Gastroesophageal sphincter (tissue), 4 donors: ENCODE measurements at regions not wholly inside any gene's neighbourhood (a gene's known extent, or its start where the extent isn't known, plus 50 kb on each side); places are given as distances from the start of the nearest gene placed in this dataset.

ENCODE experiments used
- ATAC-seq: fragments of 150-250 bp; one replicate; pipeline ENCODE4 v1.9.1; 2016; ENCODE audit warnings: mild to moderate bottlenecking, moderate library complexity
- H3K27ac ChIP-seq, 4 donors: fragments of 200-600 bp; sonication (generic) in 3 of 4; 1 replicate in 3 of 4; 2 replicates in 1 of 4; pipeline ENCODE4 v1.5.1; 2016 to 2019
- H3K27me3 ChIP-seq: fragments of 200-600 bp; sonication (generic); one replicate; pipeline ENCODE4 v1.5.1; 2019
- H3K36me3 ChIP-seq, 2 donors: fragments of 200-600 bp; sonication (generic); one replicate each; pipeline ENCODE4 v1.5.1; 2019; ENCODE audit warnings: control low read depth in 1 of 2
- H3K4me1 ChIP-seq, 3 donors: fragments of 200-600 bp; sonication (generic); 1 replicate in 2 of 3; 2 replicates in 1 of 3; pipeline ENCODE4 v1.5.1; 2016 to 2019; ENCODE audit warnings: control low read depth in 2 of 3
- H3K4me3 ChIP-seq, 2 donors: fragments of 200-600 bp; sonication (generic); one replicate each; pipeline ENCODE4 v1.5.1; 2019; ENCODE audit warnings: mild to moderate bottlenecking in 1 of 2, moderate library complexity in 1 of 2
- H3K9me3 ChIP-seq, 3 donors: fragments of 200-600 bp; sonication (generic); one replicate each; pipeline ENCODE4 v1.5.1; 2017 to 2019; ENCODE audit warnings: control low read depth in 2 of 3
- CTCF ChIP-seq, 4 experiments: fragments of 200-600 bp in 2 of 4; fragments of 450-650 bp in 2 of 4; sonication (generic) in 1 of 4; IDR thresholded peaks; one replicate each; pipeline ENCODE4 v1.5.1; 2017 to 2019; ENCODE audit warnings: antibody characterized with exemption in 4 of 4, mild to moderate bottlenecking in 2 of 4, moderate library complexity in 2 of 4
- EP300 ChIP-seq: sonication (generic); formaldehyde crosslinking; IDR thresholded peaks from one replicate; pipeline ENCODE4 v1.6.1; 2017; ENCODE audit warnings: antibody characterized with exemption, mild to moderate bottlenecking
- POLR2A ChIP-seq, 2 donors: fragments of 450-650 bp; IDR thresholded peaks; one replicate each; pipeline ENCODE4 v1.6.1; 2017; ENCODE audit warnings: antibody characterized with exemption in 2 of 2, mild to moderate bottlenecking in 2 of 2, moderate library complexity in 1 of 2
- POLR2AphosphoS5 ChIP-seq: sonication (generic); formaldehyde crosslinking; IDR thresholded peaks from one replicate; pipeline ENCODE4 v1.6.1; 2017; ENCODE audit warnings: antibody characterized with exemption
- WGBS, 2 donors: methylation state at CpG; one replicate each; pipeline ENCODE4 v1.1.5; 2018; ENCODE audit warnings: low coverage in 1 of 2; 5-methylcytosine and 5-hydroxymethylcytosine counted together

DNA sequence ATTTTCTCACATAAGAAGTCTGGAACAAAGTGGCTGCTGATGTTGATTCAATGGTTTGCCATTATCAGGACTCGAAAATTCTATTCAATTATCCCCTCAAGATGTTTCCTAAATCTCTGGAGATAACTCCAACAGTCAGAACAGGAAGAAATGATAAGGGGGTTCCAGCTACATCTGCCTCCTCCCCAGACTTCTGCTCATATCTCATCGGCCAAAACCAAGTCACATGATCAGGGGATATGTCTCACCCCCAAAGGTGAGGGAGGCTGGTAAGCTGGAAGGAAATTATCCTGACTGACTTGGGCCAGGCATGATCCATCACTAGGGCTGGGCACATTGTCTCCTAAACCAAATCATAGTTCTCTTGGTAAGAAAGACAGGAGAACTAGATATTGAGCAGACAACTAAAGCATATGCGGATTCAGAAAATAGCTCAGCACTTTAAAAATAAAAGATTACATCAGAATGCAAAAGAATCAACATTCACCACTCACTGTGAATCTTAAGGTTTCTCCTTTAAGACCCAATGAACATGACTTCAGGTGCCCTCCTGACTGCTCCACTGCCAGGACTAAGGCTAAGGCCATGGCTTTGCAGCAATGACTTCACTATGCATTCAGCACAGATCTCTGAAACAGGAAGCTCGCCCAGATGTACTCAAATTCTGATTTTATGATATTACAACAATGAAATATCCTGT is 306.3 kb downstream of the ENC1 start:
- H3K27me3 ChIP-seq = no peaks in the 10 kb centered on the region
- no peak overlapping the region for H3K27ac ChIP-seq
- peaks cover 0 to 20% (median 0%) of the 10 kb centered on the region in 3 donors for H3K4me1 ChIP-seq
- TF ChIP-seq EP300 (no peak), POLR2A (IDR thresholded peaks at IDR 0.05) (no peak), POLR2AphosphoS5 (no peak), CTCF (IDR thresholded peaks at IDR 0.05) (no peak)
- no peaks in the 10 kb centered on the region for H3K36me3 ChIP-seq
- 50 to 75% methylated on average over 2 to 3 of the region's 4 CpGs for WGBS, 2 donors
- H3K4me3 ChIP-seq = no peak overlapping the region
- no peaks in the 10 kb centered on the region for H3K9me3 ChIP-seq
- no peak for ATAC-seq

DNA sequence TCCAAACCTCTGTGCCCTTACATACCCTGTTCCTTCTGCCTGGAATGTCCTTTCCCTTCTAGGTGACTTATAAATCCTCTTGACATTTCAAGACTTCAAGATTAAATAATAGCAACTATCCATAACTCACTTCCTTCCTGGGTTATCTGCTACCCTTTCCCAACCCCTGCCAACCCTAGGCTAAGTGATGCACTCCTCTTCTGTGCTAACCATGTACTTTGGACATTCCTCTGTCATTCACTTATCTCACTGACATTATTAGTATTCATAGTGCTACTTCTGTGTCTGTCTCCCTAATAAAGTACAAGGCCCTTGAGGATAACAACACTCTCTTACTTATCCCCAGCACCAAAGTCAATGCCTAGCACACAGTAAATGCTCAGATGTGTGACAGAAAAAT is 307.1 kb downstream of the ENC1 start:
- TF ChIP-seq EP300 (no peak), POLR2AphosphoS5 (no peak), CTCF (IDR thresholded peaks at IDR 0.05) (no peak), POLR2A (IDR thresholded peaks at IDR 0.05) (no peak)
- no peak for ATAC-seq
- Histone ChIP-seq H3K4me1 (peaks cover 0 to 20% (median 0%) of the 10 kb centered on the region in 3 donors), H3K27me3 (no peaks in the 10 kb centered on the region), H3K27ac (no peak overlapping the region), H3K9me3 (no peaks in the 10 kb centered on the region), H3K36me3 (no peaks in the 10 kb centered on the region), H3K4me3 (no peak overlapping the region)

DNA sequence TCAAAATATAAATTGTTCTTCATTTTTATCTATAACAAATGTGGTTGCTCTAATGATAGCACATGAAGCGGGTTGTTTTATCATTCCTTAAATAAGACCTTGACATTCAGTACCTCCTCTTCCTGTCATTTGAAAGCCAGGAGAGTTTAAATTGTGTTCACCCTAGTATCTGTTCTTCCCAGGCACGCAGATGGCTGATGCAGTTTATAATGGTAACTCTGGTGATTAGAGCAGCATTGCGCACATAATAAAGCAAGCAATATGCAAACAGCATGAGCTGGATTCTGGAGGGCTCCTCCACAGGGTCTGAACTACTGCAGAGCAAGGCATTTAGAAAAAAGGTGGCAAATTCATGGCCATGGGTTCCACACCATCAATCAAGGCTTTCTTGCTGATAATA is 307.8 kb downstream of the ENC1 start:
- TF ChIP-seq POLR2A (IDR thresholded peaks at IDR 0.05) = no peak
- TF ChIP-seq POLR2AphosphoS5 = no peak
- no peak for TF ChIP-seq EP300
- TF ChIP-seq CTCF (IDR thresholded peaks at IDR 0.05) = no peak
- no peak overlapping the region for H3K4me3 ChIP-seq
- no peaks in the 10 kb centered on the region for H3K36me3 ChIP-seq
- peaks cover 0 to 13% (median 0%) of the 10 kb centered on the region in 3 donors for H3K4me1 ChIP-seq
- no peaks in the 10 kb centered on the region for H3K9me3 ChIP-seq
- no peak overlapping the region for H3K27ac ChIP-seq
- 80 to 81% methylated on average over 2 to 3 of the region's 3 CpGs for WGBS, 2 donors
- no peak for ATAC-seq
- no peaks in the 10 kb centered on the region for H3K27me3 ChIP-seq

GRCh38 chr5:74332006-74332405 is 308.5 kb downstream of the ENC1 start:
- TF ChIP-seq POLR2A (IDR thresholded peaks at IDR 0.05) = no peak
- no peak for TF ChIP-seq EP300
- TF ChIP-seq POLR2AphosphoS5 = no peak
- no peak for TF ChIP-seq CTCF (IDR thresholded peaks at IDR 0.05)
- no peaks in the 10 kb centered on the region for H3K36me3 ChIP-seq
- H3K4me3 ChIP-seq = no peak overlapping the region
- ATAC-seq = no peak
- no peaks in the 10 kb centered on the region for H3K27me3 ChIP-seq
- no peak overlapping the region for H3K27ac ChIP-seq
- no peaks in the 10 kb centered on the region for H3K9me3 ChIP-seq
- 87 to 89% methylated on average over 7 of the region's 7 CpGs for WGBS, 2 donors
- peaks cover 0 to 6% (median 0%) of the 10 kb centered on the region in 3 donors for H3K4me1 ChIP-seq

DNA sequence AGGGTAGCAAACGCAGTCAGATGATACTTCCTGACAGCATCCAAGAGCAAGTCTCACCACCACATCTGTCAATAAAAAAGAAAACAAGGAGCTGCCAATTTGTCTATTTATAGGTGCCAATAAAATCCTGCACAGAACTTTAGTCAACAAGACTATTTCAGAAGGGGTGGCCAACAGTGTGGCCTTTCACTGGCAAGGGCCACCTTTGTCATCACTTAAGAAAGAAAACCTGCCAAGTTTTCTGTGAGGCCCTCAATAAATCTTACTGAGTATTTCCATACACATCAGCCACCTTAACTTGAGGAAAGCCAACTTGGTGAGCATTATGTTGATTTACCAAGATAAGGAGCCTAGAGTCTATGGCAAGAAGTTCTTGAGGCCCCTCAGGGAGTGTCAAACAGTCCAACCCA is 312.3 kb downstream of the ENC1 start:
- no peak for ATAC-seq
- H3K36me3 ChIP-seq = no peaks in the 10 kb centered on the region
- 100% methylated on average over 1 of the region's 1 CpG for WGBS, 2 donors
- H3K4me1 ChIP-seq = no peaks in the 10 kb centered on the region
- no peak for TF ChIP-seq EP300
- TF ChIP-seq CTCF (IDR thresholded peaks at IDR 0.05) = no peak
- TF ChIP-seq POLR2AphosphoS5 = no peak
- H3K27me3 ChIP-seq = no peaks in the 10 kb centered on the region
- H3K4me3 ChIP-seq = no peak overlapping the region
- no peaks in the 10 kb centered on the region for H3K9me3 ChIP-seq
- no peak overlapping the region for H3K27ac ChIP-seq
